ENCODE measurements at regions not wholly inside any gene's neighbourhood (a gene's known extent, or its start where the extent isn't known, plus 50 kb on each side); places are given as distances from the start of the nearest gene placed in this dataset.

DNA sequence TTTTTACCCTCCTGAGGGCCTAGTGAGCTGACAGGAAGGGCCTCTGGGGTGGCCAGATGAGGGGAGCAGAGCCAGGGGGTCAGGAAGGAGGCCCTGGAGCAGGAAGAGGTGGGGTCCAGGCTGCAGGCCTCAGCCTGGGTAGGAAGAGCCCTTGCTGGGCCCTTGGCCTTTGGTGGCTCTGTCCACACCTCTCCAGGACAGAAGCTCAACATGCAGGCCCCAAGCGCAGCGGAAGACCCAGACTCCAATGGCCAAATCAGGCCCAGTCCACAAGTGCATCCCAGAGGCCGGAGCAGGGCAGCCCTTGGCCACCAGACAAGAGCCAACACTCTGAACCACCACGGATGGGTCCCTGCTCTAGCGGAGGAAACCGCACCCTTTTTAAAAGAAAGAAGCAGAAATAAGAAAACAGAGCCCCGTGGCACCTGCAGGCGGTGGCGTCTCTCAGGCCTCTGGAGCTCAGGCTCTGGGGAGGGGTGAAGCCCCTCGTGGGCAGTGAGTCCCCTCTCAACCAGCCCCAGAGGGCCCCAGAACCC, 52.8 kb downstream of the FOXL3 start:
- TF ChIP-seq, protein P1, sequence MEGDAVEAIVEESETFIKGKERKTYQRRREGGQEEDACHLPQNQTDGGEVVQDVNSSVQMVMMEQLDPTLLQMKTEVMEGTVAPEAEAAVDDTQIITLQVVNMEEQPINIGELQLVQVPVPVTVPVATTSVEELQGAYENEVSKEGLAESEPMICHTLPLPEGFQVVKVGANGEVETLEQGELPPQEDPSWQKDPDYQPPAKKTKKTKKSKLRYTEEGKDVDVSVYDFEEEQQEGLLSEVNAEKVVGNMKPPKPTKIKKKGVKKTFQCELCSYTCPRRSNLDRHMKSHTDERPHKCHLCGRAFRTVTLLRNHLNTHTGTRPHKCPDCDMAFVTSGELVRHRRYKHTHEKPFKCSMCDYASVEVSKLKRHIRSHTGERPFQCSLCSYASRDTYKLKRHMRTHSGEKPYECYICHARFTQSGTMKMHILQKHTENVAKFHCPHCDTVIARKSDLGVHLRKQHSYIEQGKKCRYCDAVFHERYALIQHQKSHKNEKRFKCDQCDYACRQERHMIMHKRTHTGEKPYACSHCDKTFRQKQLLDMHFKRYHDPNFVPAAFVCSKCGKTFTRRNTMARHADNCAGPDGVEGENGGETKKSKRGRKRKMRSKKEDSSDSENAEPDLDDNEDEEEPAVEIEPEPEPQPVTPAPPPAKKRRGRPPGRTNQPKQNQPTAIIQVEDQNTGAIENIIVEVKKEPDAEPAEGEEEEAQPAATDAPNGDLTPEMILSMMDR (IDR thresholded peaks at IDR 0.05) = no peak
- TF ChIP-seq POLR2A (IDR thresholded peaks at IDR 0.05) = no peak

Data from heart left ventricle (tissue), 13 donors.